Adrenal gland (tissue), 5 donors: ENCODE measurements at regions not wholly inside any gene's neighbourhood (a gene's known extent, or its start where the extent isn't known, plus 50 kb on each side); places are given as distances from the start of the nearest gene placed in this dataset.

Experiments
- CTCF ChIP-seq, 6 experiments: fragments of 450-650 bp in 4 of 6; fragments of 200-600 bp in 2 of 6; sonication (generic) in 1 of 6; IDR thresholded peaks; 1 replicate in 5 of 6; 2 replicates in 1 of 6; pipeline versions ENCODE4 v1.5.1 to v1.8.0; 2016 to 2021; ENCODE audit warnings: antibody characterized with exemption in 6 of 6, mild to moderate bottlenecking in 2 of 6, moderate library complexity in 1 of 6
- POLR2A ChIP-seq, 2 donors: fragments of 450-650 bp; IDR thresholded peaks; one replicate each; pipeline ENCODE4 v1.6.1; 2017; ENCODE audit warnings: antibody characterized with exemption in 2 of 2, mild to moderate bottlenecking in 2 of 2, moderate library complexity in 1 of 2
- donor health status: DM: no; HTN: no; CAD: no.

- TF ChIP-seq CTCF (IDR thresholded peaks at IDR 0.05) (no peak), POLR2A (IDR thresholded peaks at IDR 0.05) (no peak)
These were observed 98.2 kb upstream of the RIOK2 start for GRCh38 chr5:97281257-97281656.
